GM23338 (cell line): ENCODE measurements at regions not wholly inside any gene's neighbourhood (a gene's known extent, or its start where the extent isn't known, plus 50 kb on each side); places are given as distances from the start of the nearest gene placed in this dataset.

Experiments
- ATAC-seq: fragments of 200-7000 bp; cut with Tn5 transposase; 3 replicates; pipeline ENCODE4 v1.9.1; 2020
- DNase-seq: peaks from one replicate; pipeline ENCODE4 v3.0.0-alpha.2; 2015; ENCODE audit warnings: low spot score
- H2AFZ ChIP-seq: fragments of 200-600 bp; sonication (generic); 2 replicates; pipeline ENCODE4 v1.8.0; 2016; ENCODE audit warnings: antibody characterized with exemption, mild to moderate bottlenecking, moderate library complexity
- H3F3A ChIP-seq: fragments of 200-600 bp; sonication (generic); replicated peaks from 2 replicates; pipeline ENCODE4 v1.8.0; 2017; ENCODE audit warnings: antibody characterized with exemption, mixed run types, low read depth
- H3K27ac ChIP-seq: fragments of 200-600 bp; sonication (generic); 2 replicates; pipeline ENCODE4 v1.6.1; 2016; ENCODE audit warnings: low read depth
- H3K27me3 ChIP-seq: fragments of 200-600 bp; sonication (generic); 2 replicates; pipeline ENCODE4 v1.8.0; 2016; ENCODE audit warnings: mild to moderate bottlenecking, mixed run types, moderate library complexity; ENCODE audit not compliant: insufficient read depth
- H3K36me3 ChIP-seq: fragments of 200-600 bp; sonication (generic); 2 replicates; pipeline ENCODE4 v1.8.0; 2016; ENCODE audit warnings: mild to moderate bottlenecking; ENCODE audit not compliant: insufficient read depth
- H3K4me1 ChIP-seq: fragments of 200-600 bp; sonication (generic); 2 replicates; pipeline ENCODE4 v1.8.0; 2016; ENCODE audit warnings: mild to moderate bottlenecking, moderate library complexity; ENCODE audit not compliant: insufficient read depth
- H3K4me2 ChIP-seq: fragments of 200-600 bp; sonication (generic); 2 replicates; pipeline ENCODE4 v1.7.1; 2017; ENCODE audit warnings: mixed run types
- H3K4me3 ChIP-seq: fragments of 200-600 bp; sonication (generic); 2 replicates; pipeline ENCODE4 v1.6.1; 2016; ENCODE audit warnings: mixed run types
- H3K79me2 ChIP-seq: fragments of 200-600 bp; sonication (generic); replicated peaks from 2 replicates; pipeline ENCODE4 v1.8.0; 2017; ENCODE audit warnings: mild to moderate bottlenecking; ENCODE audit not compliant: insufficient read depth
- H3K9me2 ChIP-seq: fragments of 200-600 bp; sonication (generic); 2 replicates; pipeline ENCODE4 v1.8.0; 2017; ENCODE audit not compliant: insufficient read depth
- H4K20me1 ChIP-seq: fragments of 200-600 bp; sonication (generic); replicated peaks from 2 replicates; pipeline ENCODE4 v1.8.0; 2017; ENCODE audit warnings: mild to moderate bottlenecking; ENCODE audit not compliant: insufficient read depth
- H3K27ac Mint-ChIP-seq: 2 replicates; pipeline ENCODE4 v1.8.0; 2020; ENCODE audit warnings: inconsistent platforms, mild to moderate bottlenecking, moderate library complexity, mixed read lengths
- H3K27me3 Mint-ChIP-seq: 3 replicates; pipeline ENCODE4 v1.8.0; 2022; ENCODE audit warnings: low read depth, mild to moderate bottlenecking, moderate library complexity, mixed read lengths, inconsistent platforms; ENCODE audit not compliant: insufficient read depth, poor library complexity
- H3K36me3 Mint-ChIP-seq: 3 replicates; pipeline ENCODE4 v1.8.0; 2021; ENCODE audit warnings: low read depth, mild to moderate bottlenecking, inconsistent platforms, moderate library complexity, mixed read lengths
- H3K4me1 Mint-ChIP-seq: 3 replicates; pipeline ENCODE4 v1.8.0; 2020; ENCODE audit warnings: mild to moderate bottlenecking, inconsistent platforms, mixed read lengths
- H3K4me3 Mint-ChIP-seq: 3 replicates; pipeline ENCODE4 v1.8.0; 2021; ENCODE audit warnings: moderate library complexity, mild to moderate bottlenecking, inconsistent platforms, mixed read lengths
- H3K9me3 Mint-ChIP-seq: 3 replicates; pipeline ENCODE4 v1.8.0; 2020; ENCODE audit warnings: moderate library complexity, mild to moderate bottlenecking, inconsistent platforms, mixed read lengths
- CREB1 ChIP-seq: fragments of 250-450 bp; sonication (Bioruptor Pico); IDR thresholded peaks from 2 replicates; pipeline ENCODE4 v1.5.0; 2020; ENCODE audit warnings: low read depth, mild to moderate bottlenecking, moderate library complexity
- EZH2 ChIP-seq: fragments of 200-600 bp; sonication (generic); IDR thresholded peaks from one replicate; pipeline ENCODE4 v1.8.0; 2017; ENCODE audit warnings: antibody characterized with exemption, mild to moderate bottlenecking, low read depth; ENCODE audit not compliant: unreplicated experiment
- POLR2AphosphoS5 ChIP-seq: IDR thresholded peaks from 2 replicates; pipeline ENCODE4 v1.6.1; 2016; ENCODE audit warnings: antibody characterized with exemption, low read depth
- REST ChIP-seq: IDR thresholded peaks from one replicate; pipeline ENCODE4 v1.6.1; 2018; ENCODE audit warnings: antibody characterized with exemption; ENCODE audit not compliant: unreplicated experiment
- STAT1 ChIP-seq: IDR thresholded peaks from one replicate; pipeline ENCODE4 v1.6.1; 2016; ENCODE audit warnings: antibody characterized with exemption; ENCODE audit not compliant: unreplicated experiment
- ZNF114 ChIP-seq: fragments of 250-450 bp; sonication (Bioruptor Pico); IDR thresholded peaks from 2 replicates; pipeline ENCODE4 v1.5.0; 2020; ENCODE audit warnings: mild to moderate bottlenecking, moderate library complexity
- ZNF331 ChIP-seq: fragments of 250-450 bp; sonication (Bioruptor Pico); IDR thresholded peaks from 2 replicates; pipeline ENCODE4 v1.5.0; 2020; ENCODE audit warnings: low read depth, mild to moderate bottlenecking, moderate library complexity

- TF ChIP-seq STAT1 (no peak), CREB1 (CRISPR knock-in tag) (no peak), EZH2 (no peak)
- Histone ChIP-seq H3K9me2 (0 out of 2 replicates have a peak, but pooled peaks cover 3% of the 10 kb centered on the region), H4K20me1 (no peaks in the 10 kb centered on the region), H2AFZ (no peak overlapping the region), H3K27me3 (no peaks in the 10 kb centered on the region), H3K4me2 (no peak overlapping the region), H3F3A (no peaks in the 10 kb centered on the region), H3K36me3 (no peaks in the 10 kb centered on the region), H3K27ac (no peak overlapping the region), H3K4me3 (no peak overlapping the region), H3K4me1 (no peaks in the 10 kb centered on the region), H3K79me2 (no peaks in the 10 kb centered on the region)
- DNase-seq (no peak), ATAC-seq (no peak)
- Mint-ChIP-seq H3K9me3 (no peaks in the 10 kb centered on the region), H3K4me3 (no peak overlapping the region), H3K4me1 (peaks cover 10% of the 10 kb centered on the region; the same call in 2 of the 3 replicates), H3K27me3 (peaks cover 6% of the 10 kb centered on the region), H3K36me3 (no peaks in the 10 kb centered on the region), H3K27ac (no peak overlapping the region)
Observed at GRCh38 chr18:22605736-22606135, 188.0 kb upstream of the CTAGE1 start.

- TF ChIP-seq ZNF114 (no peak), POLR2AphosphoS5 (no peak), REST (no peak), ZNF331 (CRISPR knock-in tag) (no peak)
- H3K4me2 ChIP-seq: no peak overlapping the region
- no peaks in the 10 kb centered on the region for H3K4me1 ChIP-seq
- no peaks in the 10 kb centered on the region for H3F3A ChIP-seq
- no peaks in the 10 kb centered on the region for H3K9me3 Mint-ChIP-seq
- no peaks in the 10 kb centered on the region for H3K27me3 ChIP-seq
- H3K4me3 ChIP-seq: no peak overlapping the region
- H3K27me3 Mint-ChIP-seq: peaks cover 4% of the 10 kb centered on the region
- no peaks in the 10 kb centered on the region for H3K36me3 Mint-ChIP-seq
- H3K79me2 ChIP-seq: no peaks in the 10 kb centered on the region
- peak overlapping the region; percentile 93 for H2AFZ ChIP-seq
- ATAC-seq (peak; percentile 93), DNase-seq (peak; percentile 25)
- H3K9me2 ChIP-seq: 0 out of 2 replicates have a peak, but pooled peaks cover 3% of the 10 kb centered on the region
- H3K4me1 Mint-ChIP-seq: peaks cover 10% of the 10 kb centered on the region; the same call in 2 of the 3 replicates
- H4K20me1 ChIP-seq: no peaks in the 10 kb centered on the region
- peak overlapping the region; percentile 69; the same call in 1 of the 2 replicates for H3K27ac Mint-ChIP-seq
- no peak overlapping the region for H3K27ac ChIP-seq
- no peaks in the 10 kb centered on the region for H3K36me3 ChIP-seq
- H3K4me3 Mint-ChIP-seq: no peak overlapping the region
Observed at GRCh38 chr18:22606563-22607283, 189.0 kb upstream of the CTAGE1 start.
